Colonic mucosa (tissue), 4 donors: ENCODE measurements at regions not wholly inside any gene's neighbourhood (a gene's known extent, or its start where the extent isn't known, plus 50 kb on each side); places are given as distances from the start of the nearest gene placed in this dataset.
"Not testable (repeated sequence)": the region's sequence is repeated elsewhere in the genome, so short reads cannot be mapped to it uniquely, and the experiment has no call there.

Experiments used
- DNase-seq: peaks from one replicate; pipeline ENCODE4 v3.0.0-alpha.2; 2020
- H3K27ac ChIP-seq: fragments of 200-600 bp; one replicate; pipeline ENCODE4 v1.8.0; 2021
- H3K27me3 ChIP-seq: fragments of 200-600 bp; one replicate; pipeline ENCODE4 v1.8.0; 2021
- H3K36me3 ChIP-seq: fragments of 200-600 bp; one replicate; pipeline ENCODE4 v1.8.0; 2021
- H3K4me1 ChIP-seq: fragments of 200-600 bp; one replicate; pipeline ENCODE4 v1.8.0; 2021; ENCODE audit warnings: mild to moderate bottlenecking
- H3K4me3 ChIP-seq: fragments of 200-600 bp; one replicate; pipeline ENCODE4 v1.8.0; 2021
- H3K9ac ChIP-seq, 2 donors: one replicate each; pipeline ENCODE4 v1.7.0; 2013; ENCODE audit warnings: control low read depth in 2 of 2, low read depth in 2 of 2, low read length in 2 of 2
- H3K9me3 ChIP-seq: fragments of 200-600 bp; one replicate; pipeline ENCODE4 v1.8.0; 2021
- intact Hi-C: fragments of 100-400 bp; cut with DNase I; formaldehyde crosslinking; loops from one replicate; pipeline ENCODE4 v1.14.1; 2022
- TF ChIP-seq, protein P1 (sequence below): fragments of 200-600 bp; IDR thresholded peaks from one replicate; pipeline ENCODE4 v1.8.0; 2022; ENCODE audit warnings: antibody characterized with exemption, mild to moderate bottlenecking
- donor health status: healthy.
- donor health status: DM: no; HTN: no; CAD: no.
- donor health status: DM: no; HTN: no; CAD: no.

DNA sequence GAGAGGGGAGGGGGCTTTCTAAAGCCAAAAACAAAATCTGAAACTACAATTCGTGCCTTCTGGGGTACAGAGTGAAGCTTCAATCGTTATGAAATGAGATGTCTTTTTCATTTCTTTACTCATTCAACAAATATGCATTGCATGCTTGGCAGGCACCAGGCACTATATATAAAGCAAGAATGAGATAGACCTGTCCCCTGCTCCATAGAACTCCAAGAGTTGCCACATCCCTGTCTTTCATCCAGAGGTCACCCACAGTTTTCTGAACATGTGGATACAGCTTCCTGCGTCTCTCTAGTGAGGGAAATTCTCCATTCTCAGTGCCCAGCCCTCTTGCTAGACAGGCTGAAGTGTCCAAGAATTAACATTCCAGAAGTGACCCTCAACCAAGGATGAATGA lies 343.2 kb upstream of the MAF start:
- DNase-seq: no peak
- TF ChIP-seq, protein P1, sequence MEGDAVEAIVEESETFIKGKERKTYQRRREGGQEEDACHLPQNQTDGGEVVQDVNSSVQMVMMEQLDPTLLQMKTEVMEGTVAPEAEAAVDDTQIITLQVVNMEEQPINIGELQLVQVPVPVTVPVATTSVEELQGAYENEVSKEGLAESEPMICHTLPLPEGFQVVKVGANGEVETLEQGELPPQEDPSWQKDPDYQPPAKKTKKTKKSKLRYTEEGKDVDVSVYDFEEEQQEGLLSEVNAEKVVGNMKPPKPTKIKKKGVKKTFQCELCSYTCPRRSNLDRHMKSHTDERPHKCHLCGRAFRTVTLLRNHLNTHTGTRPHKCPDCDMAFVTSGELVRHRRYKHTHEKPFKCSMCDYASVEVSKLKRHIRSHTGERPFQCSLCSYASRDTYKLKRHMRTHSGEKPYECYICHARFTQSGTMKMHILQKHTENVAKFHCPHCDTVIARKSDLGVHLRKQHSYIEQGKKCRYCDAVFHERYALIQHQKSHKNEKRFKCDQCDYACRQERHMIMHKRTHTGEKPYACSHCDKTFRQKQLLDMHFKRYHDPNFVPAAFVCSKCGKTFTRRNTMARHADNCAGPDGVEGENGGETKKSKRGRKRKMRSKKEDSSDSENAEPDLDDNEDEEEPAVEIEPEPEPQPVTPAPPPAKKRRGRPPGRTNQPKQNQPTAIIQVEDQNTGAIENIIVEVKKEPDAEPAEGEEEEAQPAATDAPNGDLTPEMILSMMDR: no peak
- no peak overlapping the region for H3K9ac ChIP-seq
- H3K4me3 ChIP-seq: no peak overlapping the region
- no peak overlapping the region for H3K27ac ChIP-seq
- no peaks in the 10 kb centered on the region for H3K9me3 ChIP-seq
- intact Hi-C loops: no loop called here
- no peaks in the 10 kb centered on the region for H3K27me3 ChIP-seq
- H3K36me3 ChIP-seq: no peaks in the 10 kb centered on the region
- H3K4me1 ChIP-seq: no peaks in the 10 kb centered on the region

DNA sequence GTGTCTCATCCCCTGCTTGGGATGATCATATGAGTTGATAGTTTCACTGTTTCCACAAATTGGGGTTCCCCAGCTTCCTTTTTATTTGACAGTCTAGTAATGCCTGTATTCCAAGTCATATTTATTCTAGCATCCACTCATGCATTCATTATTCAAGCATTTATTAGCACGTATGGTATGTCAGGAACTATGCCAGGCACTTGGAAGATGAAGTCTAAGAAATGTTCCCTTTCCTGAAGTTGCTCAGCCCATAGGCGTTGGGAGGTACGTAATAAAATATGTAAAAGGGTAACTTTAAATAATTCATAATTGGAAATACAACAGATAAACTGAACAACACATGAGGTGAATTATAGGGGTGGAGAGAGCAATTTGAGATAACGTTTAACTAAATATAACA lies 338.0 kb upstream of the MAF start:
- no peaks in the 10 kb centered on the region for H3K27me3 ChIP-seq
- no peak for DNase-seq
- no peaks in the 10 kb centered on the region for H3K4me1 ChIP-seq
- H3K36me3 ChIP-seq: no peaks in the 10 kb centered on the region
- no peak overlapping the region for H3K9ac ChIP-seq
- H3K4me3 ChIP-seq: no peak overlapping the region
- intact Hi-C loops: no loop called here
- no peak overlapping the region for H3K27ac ChIP-seq
- no peaks in the 10 kb centered on the region for H3K9me3 ChIP-seq
- TF ChIP-seq, protein P1: no peak

DNA sequence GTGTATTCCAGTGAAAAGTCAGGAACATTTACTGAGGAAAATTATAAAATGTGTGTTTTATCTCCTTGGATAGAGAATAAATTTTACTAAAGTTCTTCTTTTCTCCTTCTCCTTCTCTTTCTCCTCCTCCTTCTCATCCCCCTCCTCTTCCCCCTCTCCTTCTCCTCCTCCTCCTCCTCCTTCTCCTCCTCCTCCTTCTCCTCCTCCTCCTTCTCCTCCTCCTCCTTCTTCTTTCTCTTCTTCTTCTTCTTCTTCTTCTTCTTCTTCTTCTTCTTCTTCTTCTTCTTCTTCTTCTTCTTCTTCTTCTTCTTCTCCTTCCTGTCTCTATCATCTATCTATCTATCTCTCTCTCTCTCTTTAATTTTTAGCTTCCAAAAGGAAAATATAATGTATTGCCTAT lies 337.1 kb upstream of the MAF start:
- H3K4me1 ChIP-seq, H3K36me3 ChIP-seq, DNase-seq, H3K9ac ChIP-seq, intact Hi-C loops, H3K4me3 ChIP-seq, H3K27ac ChIP-seq, H3K27me3 ChIP-seq, H3K9me3 ChIP-seq: not testable (repeated sequence)

DNA sequence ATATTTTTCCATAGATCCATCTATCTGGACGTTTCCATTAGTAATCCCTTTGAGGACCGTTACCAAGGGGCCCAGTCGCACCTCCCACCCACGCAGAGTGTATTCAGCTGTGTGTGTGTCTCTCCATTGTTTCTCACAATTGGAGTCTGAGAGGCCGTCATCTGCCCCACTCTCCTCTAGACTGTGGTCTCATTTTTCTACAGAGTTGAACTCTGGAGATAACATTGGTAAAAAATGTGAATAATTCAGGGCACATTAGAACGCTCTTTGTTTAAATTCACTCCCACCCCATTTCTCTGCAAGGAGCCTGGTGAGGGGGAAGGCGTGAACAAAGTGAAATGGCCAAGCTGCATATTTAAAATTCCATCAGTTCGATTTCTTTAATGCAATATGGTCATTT lies 333.1 kb upstream of the MAF start:
- intact Hi-C loops: no loop called here
- Histone ChIP-seq H3K4me1 (no peaks in the 10 kb centered on the region), H3K36me3 (no peaks in the 10 kb centered on the region), H3K27ac (no peak overlapping the region), H3K27me3 (no peaks in the 10 kb centered on the region), H3K9ac (no peak overlapping the region), H3K9me3 (no peaks in the 10 kb centered on the region), H3K4me3 (no peak overlapping the region)
- TF ChIP-seq, protein P1: no peak
- no peak for DNase-seq

DNA sequence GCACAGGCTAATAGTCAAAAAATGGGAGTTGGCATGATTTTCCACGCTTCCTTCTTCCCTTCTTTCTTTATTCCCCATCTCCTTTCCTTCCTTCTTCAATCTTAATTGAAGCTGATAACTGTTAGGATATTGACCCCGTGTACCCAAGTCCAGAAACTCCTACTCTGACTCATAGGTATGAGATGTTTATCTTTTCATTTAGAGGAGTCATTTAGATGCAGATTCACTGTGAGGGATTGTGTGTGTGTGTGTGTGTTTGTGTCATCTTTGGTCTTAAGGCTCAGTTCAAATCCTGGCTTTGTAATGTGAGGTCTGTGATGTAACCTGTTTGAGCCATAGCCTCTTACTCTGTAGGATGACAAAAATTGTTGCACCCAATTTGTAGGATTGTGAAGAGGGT lies 332.0 kb upstream of the MAF start:
- DNase-seq: no peak
- H3K27me3 ChIP-seq: no peaks in the 10 kb centered on the region
- TF ChIP-seq, protein P1: no peak
- no peaks in the 10 kb centered on the region for H3K4me1 ChIP-seq
- no peak overlapping the region for H3K27ac ChIP-seq
- no peaks in the 10 kb centered on the region for H3K36me3 ChIP-seq
- no peaks in the 10 kb centered on the region for H3K9me3 ChIP-seq
- no peak overlapping the region for H3K4me3 ChIP-seq
- H3K9ac ChIP-seq: no peak overlapping the region
- intact Hi-C loops: no loop called here

DNA sequence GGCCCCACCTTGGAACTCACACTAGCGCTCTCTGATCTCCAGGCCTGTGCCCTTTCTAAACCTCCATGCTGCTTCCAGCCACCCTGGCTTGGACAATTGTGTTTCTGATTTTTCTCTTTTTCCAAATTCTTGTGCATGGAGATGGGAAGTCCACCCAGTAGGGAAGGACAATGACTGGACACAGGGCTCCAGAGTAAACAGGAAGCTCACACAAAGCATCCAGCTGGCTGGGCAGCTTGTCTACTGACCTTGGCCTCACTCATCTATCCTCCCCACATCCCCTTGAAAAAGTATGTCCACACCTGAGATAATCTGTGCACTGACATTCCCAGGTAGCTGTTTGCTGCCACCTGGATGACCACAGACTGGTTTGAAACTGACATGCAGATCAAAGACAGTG lies 331.2 kb upstream of the MAF start:
- no peaks in the 10 kb centered on the region for H3K36me3 ChIP-seq
- no peak overlapping the region for H3K4me3 ChIP-seq
- no peaks in the 10 kb centered on the region for H3K27me3 ChIP-seq
- intact Hi-C loops: no loop called here
- no peak overlapping the region for H3K9ac ChIP-seq
- TF ChIP-seq, protein P1: no peak
- no peak overlapping the region for H3K27ac ChIP-seq
- H3K9me3 ChIP-seq: no peaks in the 10 kb centered on the region
- no peak for DNase-seq
- no peaks in the 10 kb centered on the region for H3K4me1 ChIP-seq
